GM04504 (cell line): ENCODE measurements at regions not wholly inside any gene's neighbourhood (a gene's known extent, or its start where the extent isn't known, plus 50 kb on each side); places are given as distances from the start of the nearest gene placed in this dataset.

Experiments
- DNase-seq: peaks from one replicate; pipeline ENCODE4 v3.0.0-alpha.2; 2012; ENCODE audit warnings: low read depth

DNA sequence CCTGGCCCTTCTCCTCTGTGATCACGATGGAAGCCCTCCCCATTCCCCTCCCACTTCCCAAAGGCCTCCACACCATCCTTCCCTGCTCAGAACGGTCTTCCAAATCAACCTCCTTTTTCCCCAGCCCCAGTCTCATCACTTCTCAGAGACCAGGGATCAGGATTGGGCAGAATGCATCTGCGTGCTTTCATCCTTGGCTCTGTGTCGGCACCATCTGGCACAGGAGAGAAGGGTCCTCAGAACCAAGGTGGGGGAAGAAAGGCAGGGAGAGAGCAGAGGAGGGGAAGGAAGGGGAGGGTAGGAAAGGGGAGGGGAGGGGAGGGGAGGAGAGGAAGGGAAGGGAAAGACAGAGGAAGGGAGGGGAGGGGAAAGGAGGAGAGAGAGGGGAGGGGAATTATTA, 52.4 kb upstream of the FICD start:
- no peak for DNase-seq

DNA sequence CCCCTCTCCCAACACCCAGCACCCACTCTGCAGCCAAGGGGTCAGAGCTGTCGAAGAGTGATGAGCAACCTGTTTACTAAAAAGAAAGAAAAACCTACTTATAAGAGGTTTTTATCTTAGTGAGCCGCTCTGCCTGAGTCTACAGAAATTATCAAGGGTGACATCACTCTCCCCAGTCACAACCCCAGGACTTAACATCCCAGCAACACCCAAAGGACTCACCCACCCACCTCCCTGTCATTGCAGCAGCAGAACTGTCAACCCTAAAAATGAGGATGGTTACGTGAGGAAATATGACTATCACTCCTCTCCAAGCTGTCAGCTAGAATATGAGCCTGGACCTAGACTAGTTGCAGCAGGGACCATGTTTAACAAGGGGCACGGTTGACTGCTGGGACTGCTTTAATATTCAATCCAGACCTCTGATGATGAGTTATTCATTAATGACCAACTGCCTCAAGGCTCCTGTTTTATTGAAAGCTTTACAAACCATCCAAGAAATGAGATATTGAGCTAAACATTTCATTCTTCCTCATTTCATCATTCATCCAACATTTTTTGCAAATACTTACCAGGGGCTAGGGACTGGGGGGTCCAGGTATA, 53.9 kb upstream of the FICD start:
- no peak for DNase-seq

DNA sequence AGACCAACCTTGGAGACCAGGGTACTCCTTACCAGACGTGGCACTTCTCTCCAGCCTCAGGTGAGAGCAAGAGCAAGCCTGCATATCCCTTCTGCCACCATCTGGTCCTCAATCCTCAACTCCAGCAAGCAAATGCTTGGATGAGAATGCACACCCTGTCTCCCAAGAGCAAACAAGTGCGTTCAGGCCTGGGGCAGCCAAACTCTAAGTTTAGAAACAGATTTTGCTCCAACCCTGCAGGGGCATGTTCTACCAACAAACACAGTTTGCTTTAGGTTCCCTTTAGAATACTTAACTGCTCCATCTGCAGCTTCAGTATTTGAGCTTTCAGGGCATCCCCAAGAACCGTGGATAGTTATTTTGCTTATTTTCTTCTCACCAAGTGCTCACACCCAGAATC, 55.9 kb upstream of the FICD start:
- no peak for DNase-seq

DNA sequence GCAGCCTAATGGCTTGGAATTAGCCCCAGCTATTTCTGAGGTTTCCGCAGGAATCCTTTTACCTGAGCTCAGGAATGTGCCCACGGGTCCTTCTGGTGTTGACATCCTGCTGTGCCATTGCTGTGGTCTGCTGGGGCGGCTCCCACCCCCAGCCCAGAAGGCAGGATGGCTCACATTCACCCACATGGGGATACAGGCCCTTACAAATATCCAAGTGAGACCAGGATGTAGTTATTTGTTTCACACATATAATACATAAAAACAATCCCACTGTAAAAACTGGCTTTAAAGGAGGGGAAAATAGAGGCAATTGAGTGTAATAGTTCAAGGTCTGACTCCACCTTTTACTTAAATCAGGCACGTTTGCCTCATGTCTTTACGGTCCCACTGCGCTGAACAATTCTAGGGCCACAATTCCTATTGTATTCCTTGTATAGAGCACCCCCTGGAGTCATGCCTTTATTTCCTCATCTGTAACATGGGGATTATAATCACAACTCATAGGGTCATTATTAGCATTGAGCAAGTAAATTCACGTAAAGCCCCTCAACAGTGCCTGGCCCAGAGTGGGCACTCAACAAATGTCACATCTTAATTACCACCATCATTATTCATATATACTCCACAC, 57.2 kb upstream of the FICD start:
- DNase-seq = no peak

DNA sequence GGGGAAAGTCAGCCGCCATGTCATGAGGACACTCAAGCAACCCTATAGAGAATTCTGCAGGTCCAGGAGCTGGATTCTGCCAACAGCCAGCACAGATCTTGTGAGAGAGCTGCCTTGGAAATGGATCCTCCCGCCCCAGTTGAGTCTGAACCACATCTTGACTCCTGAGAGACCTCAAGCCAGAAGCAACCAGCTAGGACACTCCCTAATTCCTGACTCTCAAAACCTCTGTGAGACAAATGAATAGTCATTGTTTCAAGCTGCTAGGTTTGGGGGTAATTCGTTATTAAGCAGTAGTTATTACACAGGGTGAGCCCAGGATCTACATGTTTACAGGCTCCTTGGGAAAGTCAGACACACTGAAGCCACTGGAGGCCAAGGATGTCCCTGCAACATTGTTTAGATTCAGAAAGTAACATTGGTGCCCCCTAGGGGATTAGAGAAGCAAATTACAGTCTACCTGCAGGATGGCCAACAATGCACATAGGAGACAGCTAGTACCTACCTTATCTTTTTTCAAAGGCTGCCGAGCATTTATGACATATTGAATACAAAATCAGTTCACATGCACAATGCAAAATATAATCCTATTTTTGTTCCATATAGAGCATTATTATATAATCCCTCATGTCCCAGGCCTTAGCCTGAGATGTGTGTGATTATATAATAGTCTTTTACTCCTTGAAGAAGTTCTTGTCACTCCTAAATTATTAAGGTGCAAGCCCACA, 57.9 kb upstream of the FICD start:
- no peak for DNase-seq

DNA sequence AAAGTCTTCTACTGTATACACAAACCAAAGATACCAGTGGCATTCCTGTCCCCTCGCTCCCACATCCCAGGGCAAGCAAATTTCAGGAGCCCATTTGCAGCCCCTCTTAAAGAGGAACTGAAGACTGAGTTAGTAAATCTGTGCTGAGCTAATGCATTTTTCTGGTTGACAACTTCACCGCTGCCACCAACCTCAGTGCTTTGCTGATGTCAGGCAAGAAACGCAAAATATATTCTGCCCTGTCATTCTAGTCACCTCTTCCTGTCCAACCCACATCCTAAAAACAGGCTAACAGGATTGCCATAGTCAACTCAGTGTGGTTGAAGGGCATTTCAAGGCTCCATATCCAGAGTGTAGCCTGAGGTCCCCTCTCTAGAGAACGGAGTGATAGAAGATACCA, 59.4 kb upstream of the FICD start:
- DNase-seq = no peak

DNA sequence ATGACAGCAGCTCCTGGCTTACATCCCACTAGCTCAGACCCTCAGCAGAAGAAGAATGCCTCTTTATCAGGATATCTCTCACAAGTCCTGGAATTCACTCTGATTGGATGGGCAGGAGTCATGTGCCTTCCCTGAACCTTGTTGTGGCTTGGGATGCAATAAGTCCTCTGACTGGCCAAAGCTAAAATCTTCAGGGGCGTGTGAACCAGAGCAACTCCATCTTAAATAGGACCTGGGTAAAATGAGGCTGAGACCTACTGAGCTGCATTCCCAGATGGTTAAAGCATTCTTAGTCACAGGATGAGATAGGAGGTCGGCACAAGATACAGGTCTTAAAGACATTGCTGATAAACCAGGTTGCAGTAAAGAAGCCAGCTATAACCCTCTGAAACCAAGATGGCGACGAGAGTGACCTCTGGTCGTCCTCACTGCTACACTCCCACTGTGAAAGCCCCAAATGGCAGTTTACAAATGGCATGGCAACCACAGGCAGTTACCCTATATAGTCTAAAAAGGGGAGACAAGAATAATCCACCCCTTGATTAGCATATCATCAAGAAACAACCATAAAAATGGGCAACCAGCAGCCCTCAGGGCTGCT, 60.4 kb upstream of the FICD start:
- DNase-seq = no peak

DNA sequence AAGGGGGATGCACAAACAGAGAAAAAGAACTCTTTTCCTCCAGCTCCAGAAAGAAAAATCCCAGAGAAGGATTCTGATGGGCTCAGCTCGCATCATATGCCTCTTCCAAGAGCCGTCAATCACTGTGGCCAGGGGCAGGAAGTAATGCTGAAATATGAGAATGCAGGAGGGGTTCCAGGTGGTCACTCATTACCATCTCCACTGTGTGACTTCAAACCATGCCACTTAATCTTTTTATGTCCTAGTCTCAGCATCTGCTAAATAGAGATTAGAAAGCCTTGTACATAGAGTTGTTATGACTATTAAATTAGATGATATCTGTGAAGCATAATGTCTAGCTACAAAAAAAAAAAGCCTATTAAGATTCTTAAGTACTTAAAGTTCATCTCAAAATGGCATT, 65.6 kb upstream of the FICD start:
- no peak for DNase-seq

DNA sequence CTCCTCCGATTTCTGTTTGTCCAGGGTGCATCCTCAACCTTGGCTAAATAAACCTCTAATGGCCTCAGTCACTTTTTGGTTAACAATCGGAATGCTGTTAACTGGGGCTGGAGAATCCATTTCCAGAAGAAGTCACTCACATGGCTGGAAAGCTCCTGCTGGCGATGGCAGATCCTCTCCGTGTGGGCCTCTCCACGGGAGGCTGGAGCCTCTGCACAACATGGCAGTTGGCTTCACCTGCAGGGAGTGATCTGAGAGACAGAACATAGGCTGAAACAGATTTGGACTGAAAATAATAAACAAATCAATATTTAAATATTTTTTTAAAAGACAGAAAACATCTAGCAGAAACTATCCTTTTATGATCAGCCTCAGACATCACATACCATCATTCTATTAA, 66.8 kb upstream of the FICD start:
- DNase-seq = no peak

DNA sequence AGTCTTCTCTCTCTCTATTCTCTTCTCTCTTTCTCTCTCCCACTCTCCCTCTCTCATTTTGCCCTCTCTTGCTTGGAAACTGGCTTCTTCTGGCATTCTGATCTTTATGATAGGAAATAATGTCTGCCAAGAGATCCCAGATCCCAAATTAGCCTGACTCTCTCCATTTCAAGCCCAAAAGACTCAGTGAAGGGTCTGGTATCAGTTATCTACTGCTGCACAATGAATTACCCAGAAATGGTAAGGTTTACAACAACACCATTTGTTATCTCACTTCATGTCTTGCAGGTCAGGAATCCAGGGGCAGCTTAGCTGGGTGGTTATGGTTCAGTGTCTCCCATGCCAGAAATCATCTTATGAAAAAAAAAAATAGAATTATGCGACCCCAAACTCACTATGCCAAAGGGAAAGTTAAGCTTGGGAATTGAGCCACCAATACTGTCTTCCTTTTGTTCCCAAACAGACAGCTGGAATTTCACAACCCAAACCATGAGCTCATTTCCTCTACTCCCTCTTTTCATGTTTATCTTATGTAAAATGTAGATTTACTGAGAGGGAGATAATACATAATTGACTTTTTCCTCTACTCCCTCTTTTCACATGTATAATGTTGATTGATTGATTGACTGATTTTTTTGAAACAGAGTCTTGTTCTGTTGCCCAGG, 67.8 kb upstream of the FICD start:
- peak; percentile 2 for DNase-seq

DNA sequence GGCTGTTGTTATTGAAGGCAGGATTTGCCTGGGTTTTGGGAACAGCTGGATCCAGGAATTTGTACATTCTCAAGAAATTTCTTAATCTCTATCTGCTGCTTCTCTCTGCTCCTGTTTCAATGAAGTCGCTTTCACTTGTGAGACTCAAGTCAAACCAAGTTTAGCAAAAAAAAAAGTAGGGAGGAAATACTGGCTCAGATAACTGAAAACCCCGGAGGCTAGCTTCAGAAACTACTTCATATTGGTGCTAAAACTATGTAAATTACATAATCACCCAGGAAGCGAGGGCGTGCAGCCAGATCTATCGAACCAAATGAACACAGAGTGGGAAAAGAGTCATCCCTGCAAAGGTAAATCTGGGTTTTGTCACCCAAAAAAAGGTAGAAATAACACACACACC, 68.3 kb upstream of the FICD start:
- DNase-seq = peak; percentile 1

DNA sequence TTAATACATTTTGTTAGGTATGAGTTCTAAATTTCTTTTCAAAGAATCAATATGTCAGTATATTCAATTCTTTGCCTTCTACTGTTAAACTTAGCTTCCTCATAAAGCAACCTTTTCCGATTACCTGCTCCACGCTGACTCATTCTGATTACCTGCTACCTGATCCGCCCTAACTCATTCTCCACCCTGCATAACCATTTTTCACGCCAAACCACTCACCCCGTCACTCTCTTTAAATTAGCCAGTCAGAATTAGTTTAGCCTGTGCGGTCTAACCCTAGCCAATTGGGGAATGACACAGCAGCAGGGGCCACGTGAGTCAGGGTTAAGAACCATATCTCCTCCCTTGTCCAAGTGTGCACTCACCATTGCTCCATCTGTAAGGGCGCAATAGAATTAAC, 72.2 kb upstream of the FICD start:
- DNase-seq = no peak

DNA sequence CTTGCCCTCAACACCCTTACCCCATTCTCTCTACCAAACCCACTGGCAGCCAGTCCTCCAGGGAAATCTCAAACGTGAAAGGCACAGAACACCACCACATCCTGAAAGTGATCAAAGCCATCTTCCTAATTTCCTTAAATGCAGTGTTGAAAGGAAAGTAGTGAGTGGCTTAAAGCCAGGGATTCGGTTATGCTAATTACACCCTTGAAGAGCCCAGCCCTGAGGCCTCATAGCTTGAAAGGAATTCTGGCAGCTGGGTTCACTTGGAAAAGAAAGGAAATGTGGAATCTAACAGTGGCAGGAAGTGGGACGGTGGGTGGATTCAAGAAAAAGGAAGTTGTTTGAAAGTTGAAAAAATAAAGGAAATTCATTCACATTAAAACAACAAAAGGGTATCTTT, 73.0 kb upstream of the FICD start:
- no peak for DNase-seq

DNA sequence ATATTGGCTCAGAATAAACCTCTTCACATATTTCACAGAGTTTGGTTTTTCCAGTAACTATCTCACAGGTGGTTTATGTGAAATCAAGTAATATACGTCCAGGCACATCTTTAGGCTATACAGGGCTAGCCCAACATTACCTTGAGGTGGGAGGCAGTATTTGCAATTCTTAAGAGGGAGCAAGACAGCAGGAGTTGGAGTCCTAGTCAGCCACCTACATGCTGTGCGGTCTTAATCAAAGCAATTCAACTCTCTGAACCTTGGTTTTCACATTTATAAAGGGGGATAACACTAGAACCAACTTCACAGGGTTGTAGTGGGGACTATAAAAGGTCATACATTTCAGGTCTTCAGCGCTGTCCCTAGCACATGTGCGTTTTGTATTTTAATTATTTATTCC, 73.5 kb upstream of the FICD start:
- DNase-seq = no peak

DNA sequence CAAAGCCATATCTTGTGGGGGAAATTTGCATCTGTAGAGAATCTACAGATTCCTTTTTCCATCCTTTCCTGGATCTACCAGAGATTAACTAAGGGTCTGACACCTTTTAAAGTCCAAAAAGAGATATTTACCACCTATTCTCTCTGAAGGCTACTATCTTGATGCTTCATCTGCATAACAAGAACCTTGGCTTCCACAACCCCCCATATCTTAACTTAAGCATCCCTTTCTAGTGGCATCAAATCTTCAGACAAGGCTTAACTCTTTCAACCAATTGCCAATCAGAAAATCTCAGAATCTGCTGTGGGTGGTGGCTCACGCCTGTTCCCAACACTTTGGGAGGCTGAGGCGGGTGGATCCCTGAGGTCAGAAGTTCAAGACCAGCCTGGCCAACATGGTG, 74.3 kb upstream of the FICD start:
- no peak for DNase-seq

DNA sequence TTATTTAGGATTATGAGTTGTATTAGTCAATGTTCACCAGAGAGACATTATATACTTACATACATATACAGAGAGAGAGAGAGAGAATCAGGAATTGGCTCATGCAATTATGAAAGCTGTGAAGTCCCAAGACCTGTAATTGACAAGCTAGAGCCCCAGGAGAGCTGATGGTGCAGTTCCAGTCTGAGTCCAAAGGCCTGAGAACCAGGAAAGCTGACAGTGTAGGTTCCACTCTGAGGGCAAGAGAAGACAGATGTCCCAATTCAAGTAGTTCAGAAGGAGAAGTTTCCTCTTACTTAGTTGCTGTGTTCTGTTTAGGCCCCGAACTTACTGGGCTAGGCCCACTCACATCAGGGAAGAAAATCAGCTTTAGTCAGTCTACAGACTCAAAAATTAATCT, 76.4 kb upstream of the FICD start:
- DNase-seq = no peak

DNA sequence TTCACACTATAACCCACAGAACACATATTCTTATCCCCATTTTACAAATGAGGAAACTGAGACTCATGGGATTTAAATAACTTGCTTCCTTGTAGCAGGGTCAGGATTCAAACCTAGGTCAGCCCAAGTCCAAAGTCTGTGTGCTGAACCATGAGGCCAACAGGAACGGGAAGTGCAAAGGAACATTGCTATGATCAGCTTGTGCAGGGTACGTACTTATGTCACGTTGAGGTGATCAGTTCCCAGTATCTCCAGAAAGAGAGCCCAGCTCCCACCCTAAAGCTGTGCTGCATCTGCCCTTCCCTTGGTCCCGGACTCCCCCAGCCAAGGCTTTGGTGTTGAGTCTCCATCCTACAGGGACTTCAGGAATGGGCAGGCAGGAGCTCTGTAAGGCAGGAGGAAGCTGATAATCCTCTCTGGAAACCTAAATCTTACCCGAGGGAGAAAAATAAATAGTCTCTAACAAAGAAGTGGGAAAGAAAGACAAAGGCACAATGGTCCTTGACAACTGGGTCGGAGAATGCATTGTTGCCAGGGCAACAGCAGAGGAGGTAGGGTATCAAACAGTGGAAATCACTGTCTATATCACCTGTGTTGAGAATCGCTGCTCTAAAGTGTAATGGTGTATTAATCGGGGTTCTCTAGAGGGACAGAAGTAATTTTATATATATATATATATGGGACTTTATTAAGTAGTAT, 82.5 kb upstream of the FICD start:
- DNase-seq = no peak

DNA sequence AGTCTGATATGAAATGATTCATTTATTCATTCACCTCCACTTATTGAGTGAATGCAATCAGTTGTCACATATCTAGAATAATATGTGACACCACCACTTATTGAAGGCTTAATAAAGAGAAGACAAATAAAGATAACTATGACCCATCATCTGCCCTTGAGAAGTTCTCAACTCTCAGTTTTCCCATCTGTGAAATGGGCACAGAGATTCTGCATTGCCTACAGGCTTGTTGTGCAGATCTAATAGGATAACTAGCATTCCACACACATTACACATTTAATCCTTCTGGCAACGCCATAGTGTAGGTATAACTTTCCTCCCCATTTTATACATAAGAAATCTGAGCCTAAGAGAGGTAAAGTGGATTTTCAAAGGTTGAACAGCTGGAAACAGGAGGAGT, 84.2 kb upstream of the FICD start:
- DNase-seq = no peak

DNA sequence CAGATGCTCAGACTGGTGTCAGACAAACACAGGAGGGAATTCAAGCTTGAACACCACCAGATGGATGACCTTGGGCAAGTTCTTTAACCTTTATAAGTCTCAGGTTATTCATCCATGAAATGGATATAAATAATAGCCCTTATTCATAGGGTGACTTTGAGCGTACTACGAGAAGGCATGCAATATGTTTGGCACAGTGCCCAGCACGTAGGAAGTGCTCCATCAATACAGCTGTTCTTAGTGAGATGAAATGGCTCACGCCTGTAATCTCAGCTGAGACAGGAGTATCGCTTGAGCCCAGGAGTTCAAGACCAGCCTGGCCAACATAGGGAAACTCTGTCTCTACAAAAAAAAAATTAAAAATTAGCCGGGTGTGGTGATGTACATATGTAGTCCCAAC, 84.8 kb upstream of the FICD start:
- no peak for DNase-seq

DNA sequence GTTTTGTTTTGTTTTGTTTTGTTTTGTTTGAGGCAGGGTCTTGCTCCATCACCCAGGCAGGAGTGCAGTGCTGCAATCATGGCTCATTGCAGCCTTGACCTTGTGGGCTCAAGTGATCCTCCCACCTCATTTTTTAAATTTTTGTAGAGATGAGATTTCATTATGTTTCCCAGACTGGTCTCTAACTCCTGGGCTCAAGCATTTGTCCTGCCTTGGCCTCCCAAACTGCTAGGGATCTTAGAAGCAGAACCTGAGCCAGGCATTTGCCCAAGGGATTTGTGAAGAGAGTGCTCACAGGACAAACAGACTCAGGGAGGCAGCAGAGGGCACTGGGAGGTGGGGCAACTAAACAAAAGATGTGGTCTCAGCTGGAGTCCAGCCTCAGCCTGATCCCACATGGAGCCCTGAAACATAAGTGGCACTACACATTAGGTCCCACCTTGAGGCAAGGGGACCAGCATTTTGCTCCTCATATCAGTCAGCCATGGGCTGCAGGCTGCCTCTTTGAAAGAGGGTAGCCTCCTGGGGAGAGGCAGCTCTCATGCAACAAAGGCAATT, 86.2 kb upstream of the CMKLR1 start:
- no peak for DNase-seq

DNA sequence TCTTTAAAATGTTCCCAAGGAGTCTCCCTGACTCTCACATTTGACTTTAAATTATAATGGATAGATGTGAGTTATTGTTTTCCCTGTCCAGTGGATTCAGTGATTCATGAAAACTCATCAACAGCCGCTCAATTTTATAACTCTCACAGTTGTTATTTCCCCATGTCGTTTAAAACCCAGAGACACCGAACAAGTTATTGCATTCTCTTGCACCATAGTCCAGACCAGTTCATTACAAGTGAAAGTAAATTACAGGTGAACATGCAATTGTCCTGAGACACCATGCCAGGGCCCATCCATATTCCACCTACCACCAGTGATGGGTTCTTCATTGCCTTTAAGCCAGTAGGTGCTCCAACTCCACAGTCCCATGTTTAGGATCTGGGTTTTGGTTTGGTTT, 85.7 kb upstream of the CMKLR1 start:
- no peak for DNase-seq

DNA sequence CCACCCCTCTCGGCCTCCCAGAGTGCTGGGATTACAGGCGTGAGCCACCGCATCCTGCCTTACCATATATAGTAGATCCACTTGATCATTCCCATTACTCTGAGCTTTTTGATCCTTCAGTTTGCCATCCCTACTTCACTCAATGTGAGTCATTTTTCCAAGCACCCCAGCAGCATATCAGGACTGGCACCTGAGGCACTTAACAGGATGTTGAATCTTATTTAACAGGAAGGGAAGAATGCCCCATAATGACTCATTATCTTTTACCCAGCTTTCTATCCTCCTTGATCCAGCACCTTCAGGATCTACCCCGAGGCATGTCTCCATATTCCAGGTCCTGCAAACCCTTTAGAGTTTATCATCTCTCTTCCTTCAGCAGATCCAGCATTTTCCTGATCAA, 84.9 kb upstream of the CMKLR1 start:
- DNase-seq = no peak
